ENCODE measurements at regions not wholly inside any gene's neighbourhood (a gene's known extent, or its start where the extent isn't known, plus 50 kb on each side); places are given as distances from the start of the nearest gene placed in this dataset.

GRCh38 chrX:98362630-98363029 lies 1478.9 kb downstream of the RPA4 start:
- TF ChIP-seq EP300 (IDR thresholded peaks at IDR 0.05) (no peak), CTCF (IDR thresholded peaks at IDR 0.05) (no peak)

Data from esophagus muscularis mucosa (tissue), 3 donors.